Middle frontal gyrus (tissue), 1 donor: ENCODE measurements at regions not wholly inside any gene's neighbourhood (a gene's known extent, or its start where the extent isn't known, plus 50 kb on each side); places are given as distances from the start of the nearest gene placed in this dataset.

ENCODE experiments used
- DNase-seq: peaks from one replicate; pipeline ENCODE4 v3.0.0-alpha.2; 2015; ENCODE audit warnings: low spot score; ENCODE audit errors: extremely low spot score

- DNase-seq = no peak
These were observed 62.6 kb downstream of the MIS18A start for GRCh38 chr21:32216293-32216692.

- no peak for DNase-seq
These were observed 63.6 kb downstream of the MIS18A start for GRCh38 chr21:32215306-32215685.

GRCh38 chr21:32214654-32215305, 64.1 kb downstream of the MIS18A start:
- no peak for DNase-seq

- DNase-seq = no peak
These were observed 66.7 kb downstream of the MIS18A start for GRCh38 chr21:32212116-32212515.

GRCh38 chr21:32211306-32211705, 67.5 kb downstream of the MIS18A start:
- no peak for DNase-seq

GRCh38 chr21:32209580-32209979, 69.3 kb downstream of the MIS18A start:
- no peak for DNase-seq

GRCh38 chr21:32207406-32207716, 71.5 kb downstream of the MIS18A start:
- no peak for DNase-seq

- DNase-seq = no peak
These were observed 72.0 kb downstream of the MIS18A start for GRCh38 chr21:32206631-32207405.

- no peak for DNase-seq
These were observed 74.9 kb downstream of the MIS18A start for GRCh38 chr21:32203877-32204480.

GRCh38 chr21:32200029-32200428, 78.8 kb downstream of the MIS18A start:
- no peak for DNase-seq

GRCh38 chr21:32198384-32198783, 80.5 kb downstream of the MIS18A start:
- no peak for DNase-seq

- no peak for DNase-seq
These were observed 81.0 kb downstream of the MIS18A start for GRCh38 chr21:32197896-32198295.

GRCh38 chr21:32196001-32196400, 82.8 kb downstream of the MIS18A start:
- no peak for DNase-seq

GRCh38 chr21:32193098-32193465, 85.8 kb downstream of the MIS18A start:
- no peak for DNase-seq

GRCh38 chr21:32192291-32193097, 86.4 kb downstream of the MIS18A start:
- no peak for DNase-seq

GRCh38 chr21:32190493-32191144, 88.2 kb downstream of the MIS18A start:
- no peak for DNase-seq

- DNase-seq = no peak
These were observed 89.0 kb downstream of the MIS18A start for GRCh38 chr21:32189688-32190483.

- no peak for DNase-seq
These were observed 92.0 kb downstream of the MIS18A start for GRCh38 chr21:32186804-32187203.

GRCh38 chr21:32185726-32186125, 93.1 kb downstream of the MIS18A start:
- no peak for DNase-seq

- no peak for DNase-seq
These were observed 93.7 kb downstream of the MIS18A start for GRCh38 chr21:32185103-32185502.

GRCh38 chr21:32184485-32184884, 94.4 kb downstream of the MIS18A start:
- no peak for DNase-seq
